Liver (tissue), 8 donors: ENCODE measurements at regions not wholly inside any gene's neighbourhood (a gene's known extent, or its start where the extent isn't known, plus 50 kb on each side); places are given as distances from the start of the nearest gene placed in this dataset.

Source experiments
- DNase-seq: peaks from one replicate; pipeline ENCODE4 v3.0.0-alpha.2; 2017; ENCODE audit warnings: low spot score
- H3K27ac ChIP-seq, 2 donors: one replicate each; pipeline ENCODE4 v1.7.0; 2013; ENCODE audit warnings: inconsistent platforms in 2 of 2, low read length in 2 of 2, control low read depth in 1 of 2, low read depth in 1 of 2, mild to moderate bottlenecking in 1 of 2
- H3K27me3 ChIP-seq, 4 donors: one replicate each; pipeline versions ENCODE4 v1.6.1 to v1.7.0; 2013; ENCODE audit warnings: low read length in 3 of 4, inconsistent platforms in 1 of 4, mild to moderate bottlenecking in 1 of 4, moderate library complexity in 1 of 4; ENCODE audit not compliant: control insufficient read depth in 4 of 4, insufficient read depth in 4 of 4
- H3K36me3 ChIP-seq, 4 donors: one replicate each; pipeline versions ENCODE4 v1.6.1 to v1.7.0; 2013; ENCODE audit warnings: low read length in 3 of 4, mild to moderate bottlenecking in 3 of 4, low read depth in 1 of 4, moderate library complexity in 1 of 4; ENCODE audit not compliant: control insufficient read depth in 4 of 4, insufficient read depth in 3 of 4
- H3K4me1 ChIP-seq, 4 donors: one replicate each; pipeline versions ENCODE4 v1.6.1 to v1.7.0; 2013; ENCODE audit warnings: low read length in 3 of 4, mild to moderate bottlenecking in 3 of 4, moderate library complexity in 1 of 4; ENCODE audit not compliant: control insufficient read depth in 4 of 4, insufficient read depth in 4 of 4
- H3K4me3 ChIP-seq, 3 donors: one replicate each; pipeline versions ENCODE4 v1.6.1 to v1.7.0; 2013; ENCODE audit warnings: low read length in 3 of 3, control low read depth in 1 of 3, low read depth in 1 of 3, mild to moderate bottlenecking in 1 of 3
- H3K9ac ChIP-seq, 2 donors: one replicate each; pipeline ENCODE4 v1.7.0; 2013; ENCODE audit warnings: low read length in 2 of 2, mild to moderate bottlenecking in 2 of 2, moderate library complexity in 2 of 2, control low read depth in 1 of 2, low read depth in 1 of 2
- H3K9me3 ChIP-seq, 4 donors: one replicate each; pipeline versions ENCODE4 v1.6.1 to v1.7.0; 2013; ENCODE audit warnings: low read length in 3 of 4; ENCODE audit not compliant: control insufficient read depth in 4 of 4
- EGR1 ChIP-seq, 2 donors: IDR thresholded peaks; 2 replicates each; pipeline ENCODE4 v1.6.1; 2016 to 2018; ENCODE audit warnings: antibody characterized with exemption in 2 of 2, low read depth in 2 of 2
- FOXA1 ChIP-seq: IDR thresholded peaks from 2 replicates; pipeline ENCODE4 v1.6.1; 2016; ENCODE audit warnings: antibody characterized with exemption
- FOXA2 ChIP-seq: IDR thresholded peaks from 2 replicates; pipeline ENCODE4 v1.6.1; 2016; ENCODE audit warnings: antibody characterized with exemption
- GABPA ChIP-seq, 2 donors: IDR thresholded peaks in 1 of 2; conservative IDR thresholded peaks in 1 of 2; 2 replicates each; pipeline ENCODE4 v1.6.1; 2016; ENCODE audit warnings: antibody characterized with exemption in 2 of 2, mild to moderate bottlenecking in 1 of 2, moderate library complexity in 1 of 2
- HNF4A ChIP-seq, 2 donors: conservative IDR thresholded peaks; 2 replicates each; pipeline ENCODE4 v1.6.1; 2016; ENCODE audit warnings: antibody characterized with exemption in 2 of 2, mild to moderate bottlenecking in 2 of 2
- HNF4G ChIP-seq: IDR thresholded peaks from 2 replicates; pipeline ENCODE4 v1.6.1; 2016; ENCODE audit warnings: antibody characterized with exemption
- JUND ChIP-seq, 2 donors: IDR thresholded peaks; 2 replicates each; pipeline ENCODE4 v1.6.1; 2016; ENCODE audit warnings: antibody characterized with exemption in 2 of 2
- NR2F2 ChIP-seq: IDR thresholded peaks from 2 replicates; pipeline ENCODE4 v1.6.1; 2016; ENCODE audit warnings: antibody characterized with exemption
- RAD21 ChIP-seq, 2 donors: IDR thresholded peaks; 2 replicates each; pipeline ENCODE4 v1.6.1; 2016; ENCODE audit warnings: antibody characterized with exemption in 2 of 2, mild to moderate bottlenecking in 2 of 2
- RXRA ChIP-seq, 2 donors: IDR thresholded peaks; 2 replicates each; pipeline ENCODE4 v1.6.1; 2017 to 2018; ENCODE audit warnings: antibody characterized with exemption in 2 of 2, mild to moderate bottlenecking in 1 of 2
- SP1 ChIP-seq: IDR thresholded peaks from 2 replicates; pipeline ENCODE4 v1.6.1; 2018; ENCODE audit warnings: antibody characterized with exemption, mild to moderate bottlenecking
- TAF1 ChIP-seq: conservative IDR thresholded peaks from 2 replicates; pipeline ENCODE4 v1.6.1; 2016; ENCODE audit warnings: antibody characterized with exemption, mild to moderate bottlenecking
- YY1 ChIP-seq: IDR thresholded peaks from 2 replicates; pipeline ENCODE4 v1.6.1; 2016; ENCODE audit warnings: antibody characterized with exemption, mild to moderate bottlenecking
- WGBS: extraction: QIAGEN DNeasy Blood & Tissue Kit; methylation state at CpG from one replicate; pipeline ENCODE4 v1.1.7; 2013; 5-methylcytosine and 5-hydroxymethylcytosine counted together
- TF ChIP-seq, protein P1 (sequence below): fragments of 150-350 bp; IDR thresholded peaks from 2 replicates; pipeline ENCODE4 v1.5.1; 2017; ENCODE audit warnings: improper control_type of control experiment, low read depth, low read length; ENCODE audit not compliant: missing input control
- TF ChIP-seq, protein P2 (sequence below): IDR thresholded peaks from 2 replicates; pipeline ENCODE4 v1.6.1; 2016; ENCODE audit warnings: antibody characterized with exemption
- TF ChIP-seq, protein P3 (sequence below): IDR thresholded peaks from 2 replicates; pipeline ENCODE4 v1.6.1; 2016; ENCODE audit warnings: antibody characterized with exemption, mild to moderate bottlenecking
- TF ChIP-seq, protein P4 (sequence below): IDR thresholded peaks from 2 replicates; pipeline ENCODE4 v1.6.1; 2016; ENCODE audit warnings: antibody characterized with exemption
- TF ChIP-seq, protein P5 (sequence below): IDR thresholded peaks from 2 replicates; pipeline ENCODE4 v1.6.1; 2016; ENCODE audit warnings: antibody characterized with exemption
- donor health status: healthy.
- donor health status: healthy.
- donor health status: healthy.
- donor health status: healthy.
- donor health status: healthy.

DNA sequence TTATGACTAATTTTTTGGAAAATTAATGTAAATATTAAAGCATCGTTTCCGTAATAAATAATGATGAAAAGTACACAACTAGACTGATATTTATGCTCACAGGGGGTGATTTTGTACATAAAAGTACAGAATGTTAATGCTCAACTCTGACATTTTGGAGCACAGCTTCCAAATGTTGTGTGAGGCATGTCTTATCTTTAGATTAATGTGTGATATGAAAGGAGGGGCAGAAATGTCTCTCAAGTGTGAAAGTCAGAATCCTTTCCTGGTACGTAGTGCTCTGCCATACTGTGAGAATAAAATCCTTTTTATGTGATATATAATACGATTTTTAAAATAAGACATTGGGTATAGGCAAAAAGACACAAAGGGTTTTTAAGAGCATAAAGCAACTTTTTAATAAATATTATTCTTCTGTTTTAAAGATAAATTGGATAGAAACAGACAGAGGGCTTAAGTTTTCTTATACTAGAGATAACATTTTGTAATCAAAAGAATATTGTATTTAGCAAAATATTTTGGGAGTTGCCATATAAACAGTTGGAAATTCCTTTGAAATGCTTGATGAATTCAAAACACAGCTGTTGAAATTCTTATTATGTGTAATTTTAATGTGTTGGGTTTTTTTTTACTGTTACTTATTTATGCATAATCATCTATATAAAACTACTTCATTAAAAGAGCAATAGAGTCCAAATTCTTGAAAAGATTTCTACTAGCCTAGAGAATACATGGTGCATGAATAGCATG, 389.7 kb downstream of the RAP2B start:
- Histone ChIP-seq H3K27me3 (no peaks in the 10 kb centered on the region), H3K27ac (no peak overlapping the region), H3K9ac (no peak overlapping the region), H3K36me3 (no peaks in the 10 kb centered on the region), H3K4me3 (no peak overlapping the region), H3K4me1 (no peaks in the 10 kb centered on the region), H3K9me3 (no peaks in the 10 kb centered on the region)
- TF ChIP-seq HNF4A (conservative IDR thresholded peaks at IDR 0.05) (no peak), FOXA2 (no peak), GABPA (IDR thresholded peaks at IDR 0.05 in 1 of 2, conservative IDR thresholded peaks at IDR 0.05 in 1 of 2) (no peak), NR2F2 (no peak), FOXA1 (no peak)
- 80% methylated on average over 4 of the region's 4 CpGs for WGBS
- DNase-seq: no peak

DNA sequence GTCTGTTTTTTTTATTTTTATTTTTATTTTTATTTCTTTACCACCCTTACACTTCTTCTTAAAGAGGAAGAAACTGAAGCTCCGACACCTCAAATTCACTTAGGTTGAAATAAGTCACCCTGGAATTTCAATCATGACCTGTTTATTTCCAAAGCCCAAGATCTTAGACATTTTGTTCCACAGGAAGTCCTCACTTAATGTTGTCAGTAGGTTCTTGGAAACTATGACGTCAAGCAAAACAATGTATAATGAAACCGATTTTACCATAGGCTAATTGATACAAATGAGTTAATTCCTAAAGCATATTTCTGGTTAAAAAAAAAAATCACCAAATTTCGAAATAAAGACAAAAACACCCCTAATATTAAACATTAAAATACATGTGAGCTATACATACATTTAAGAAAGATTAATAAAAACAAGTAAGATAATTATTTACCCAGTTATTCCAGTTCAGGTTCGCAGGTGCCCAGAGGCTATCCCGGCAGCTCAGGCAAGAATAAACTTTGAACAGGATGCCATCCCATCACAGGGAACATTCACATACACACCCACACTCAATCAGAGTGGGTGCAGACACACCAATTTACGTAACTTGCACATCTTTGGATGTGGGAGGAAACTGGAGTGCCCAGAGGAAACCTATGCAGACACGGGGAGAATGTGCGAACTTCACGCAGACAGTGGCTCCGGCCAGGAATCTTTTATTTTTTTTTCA, 391.0 kb downstream of the RAP2B start:
- Histone ChIP-seq H3K4me3 (no peak overlapping the region), H3K27me3 (no peaks in the 10 kb centered on the region), H3K9ac (no peak overlapping the region), H3K36me3 (no peaks in the 10 kb centered on the region), H3K27ac (no peak overlapping the region), H3K9me3 (no peaks in the 10 kb centered on the region), H3K4me1 (no peaks in the 10 kb centered on the region)
- no peak for TF ChIP-seq JUND (IDR thresholded peaks at IDR 0.05)
- TF ChIP-seq YY1: no peak
- TF ChIP-seq EGR1 (IDR thresholded peaks at IDR 0.05; ENCODE audit: low read depth in 2 of 2): no peak
- no peak for TF ChIP-seq RXRA (IDR thresholded peaks at IDR 0.05)
- no peak for TF ChIP-seq RAD21 (IDR thresholded peaks at IDR 0.05)
- no peak for TF ChIP-seq HNF4A (conservative IDR thresholded peaks at IDR 0.05)
- TF ChIP-seq, protein P1, sequence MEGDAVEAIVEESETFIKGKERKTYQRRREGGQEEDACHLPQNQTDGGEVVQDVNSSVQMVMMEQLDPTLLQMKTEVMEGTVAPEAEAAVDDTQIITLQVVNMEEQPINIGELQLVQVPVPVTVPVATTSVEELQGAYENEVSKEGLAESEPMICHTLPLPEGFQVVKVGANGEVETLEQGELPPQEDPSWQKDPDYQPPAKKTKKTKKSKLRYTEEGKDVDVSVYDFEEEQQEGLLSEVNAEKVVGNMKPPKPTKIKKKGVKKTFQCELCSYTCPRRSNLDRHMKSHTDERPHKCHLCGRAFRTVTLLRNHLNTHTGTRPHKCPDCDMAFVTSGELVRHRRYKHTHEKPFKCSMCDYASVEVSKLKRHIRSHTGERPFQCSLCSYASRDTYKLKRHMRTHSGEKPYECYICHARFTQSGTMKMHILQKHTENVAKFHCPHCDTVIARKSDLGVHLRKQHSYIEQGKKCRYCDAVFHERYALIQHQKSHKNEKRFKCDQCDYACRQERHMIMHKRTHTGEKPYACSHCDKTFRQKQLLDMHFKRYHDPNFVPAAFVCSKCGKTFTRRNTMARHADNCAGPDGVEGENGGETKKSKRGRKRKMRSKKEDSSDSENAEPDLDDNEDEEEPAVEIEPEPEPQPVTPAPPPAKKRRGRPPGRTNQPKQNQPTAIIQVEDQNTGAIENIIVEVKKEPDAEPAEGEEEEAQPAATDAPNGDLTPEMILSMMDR: no peak
- no peak for TF ChIP-seq NR2F2
- TF ChIP-seq, protein P2, sequence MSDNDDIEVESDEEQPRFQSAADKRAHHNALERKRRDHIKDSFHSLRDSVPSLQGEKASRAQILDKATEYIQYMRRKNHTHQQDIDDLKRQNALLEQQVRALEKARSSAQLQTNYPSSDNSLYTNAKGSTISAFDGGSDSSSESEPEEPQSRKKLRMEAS: no peak
- no peak for TF ChIP-seq SP1
- TF ChIP-seq HNF4G: no peak
- no peak for TF ChIP-seq FOXA2
- TF ChIP-seq, protein P3, sequence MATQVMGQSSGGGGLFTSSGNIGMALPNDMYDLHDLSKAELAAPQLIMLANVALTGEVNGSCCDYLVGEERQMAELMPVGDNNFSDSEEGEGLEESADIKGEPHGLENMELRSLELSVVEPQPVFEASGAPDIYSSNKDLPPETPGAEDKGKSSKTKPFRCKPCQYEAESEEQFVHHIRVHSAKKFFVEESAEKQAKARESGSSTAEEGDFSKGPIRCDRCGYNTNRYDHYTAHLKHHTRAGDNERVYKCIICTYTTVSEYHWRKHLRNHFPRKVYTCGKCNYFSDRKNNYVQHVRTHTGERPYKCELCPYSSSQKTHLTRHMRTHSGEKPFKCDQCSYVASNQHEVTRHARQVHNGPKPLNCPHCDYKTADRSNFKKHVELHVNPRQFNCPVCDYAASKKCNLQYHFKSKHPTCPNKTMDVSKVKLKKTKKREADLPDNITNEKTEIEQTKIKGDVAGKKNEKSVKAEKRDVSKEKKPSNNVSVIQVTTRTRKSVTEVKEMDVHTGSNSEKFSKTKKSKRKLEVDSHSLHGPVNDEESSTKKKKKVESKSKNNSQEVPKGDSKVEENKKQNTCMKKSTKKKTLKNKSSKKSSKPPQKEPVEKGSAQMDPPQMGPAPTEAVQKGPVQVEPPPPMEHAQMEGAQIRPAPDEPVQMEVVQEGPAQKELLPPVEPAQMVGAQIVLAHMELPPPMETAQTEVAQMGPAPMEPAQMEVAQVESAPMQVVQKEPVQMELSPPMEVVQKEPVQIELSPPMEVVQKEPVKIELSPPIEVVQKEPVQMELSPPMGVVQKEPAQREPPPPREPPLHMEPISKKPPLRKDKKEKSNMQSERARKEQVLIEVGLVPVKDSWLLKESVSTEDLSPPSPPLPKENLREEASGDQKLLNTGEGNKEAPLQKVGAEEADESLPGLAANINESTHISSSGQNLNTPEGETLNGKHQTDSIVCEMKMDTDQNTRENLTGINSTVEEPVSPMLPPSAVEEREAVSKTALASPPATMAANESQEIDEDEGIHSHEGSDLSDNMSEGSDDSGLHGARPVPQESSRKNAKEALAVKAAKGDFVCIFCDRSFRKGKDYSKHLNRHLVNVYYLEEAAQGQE: no peak
- TF ChIP-seq, protein P4, sequence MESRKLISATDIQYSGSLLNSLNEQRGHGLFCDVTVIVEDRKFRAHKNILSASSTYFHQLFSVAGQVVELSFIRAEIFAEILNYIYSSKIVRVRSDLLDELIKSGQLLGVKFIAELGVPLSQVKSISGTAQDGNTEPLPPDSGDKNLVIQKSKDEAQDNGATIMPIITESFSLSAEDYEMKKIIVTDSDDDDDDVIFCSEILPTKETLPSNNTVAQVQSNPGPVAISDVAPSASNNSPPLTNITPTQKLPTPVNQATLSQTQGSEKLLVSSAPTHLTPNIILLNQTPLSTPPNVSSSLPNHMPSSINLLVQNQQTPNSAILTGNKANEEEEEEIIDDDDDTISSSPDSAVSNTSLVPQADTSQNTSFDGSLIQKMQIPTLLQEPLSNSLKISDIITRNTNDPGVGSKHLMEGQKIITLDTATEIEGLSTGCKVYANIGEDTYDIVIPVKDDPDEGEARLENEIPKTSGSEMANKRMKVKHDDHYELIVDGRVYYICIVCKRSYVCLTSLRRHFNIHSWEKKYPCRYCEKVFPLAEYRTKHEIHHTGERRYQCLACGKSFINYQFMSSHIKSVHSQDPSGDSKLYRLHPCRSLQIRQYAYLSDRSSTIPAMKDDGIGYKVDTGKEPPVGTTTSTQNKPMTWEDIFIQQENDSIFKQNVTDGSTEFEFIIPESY: no peak
- TF ChIP-seq FOXA1: no peak
- no peak for TF ChIP-seq TAF1
- TF ChIP-seq, protein P5, sequence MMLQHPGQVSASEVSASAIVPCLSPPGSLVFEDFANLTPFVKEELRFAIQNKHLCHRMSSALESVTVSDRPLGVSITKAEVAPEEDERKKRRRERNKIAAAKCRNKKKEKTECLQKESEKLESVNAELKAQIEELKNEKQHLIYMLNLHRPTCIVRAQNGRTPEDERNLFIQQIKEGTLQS: no peak
- no peak for TF ChIP-seq GABPA (IDR thresholded peaks at IDR 0.05 in 1 of 2, conservative IDR thresholded peaks at IDR 0.05 in 1 of 2)
- WGBS: 78% methylated on average over 11 of the region's 11 CpGs
- DNase-seq: no peak
